KMS-11 (cell line): ENCODE measurements at regions not wholly inside any gene's neighbourhood (a gene's known extent, or its start where the extent isn't known, plus 50 kb on each side); places are given as distances from the start of the nearest gene placed in this dataset.

Experiments used
- H2AFZ ChIP-seq: fragments of 200-600 bp; sonication (generic); 2 replicates; pipeline ENCODE4 v1.6.1; 2016; ENCODE audit warnings: antibody characterized with exemption, mixed run types, low read depth
- H3K27ac ChIP-seq: fragments of 200-600 bp; sonication (generic); 2 replicates; pipeline ENCODE4 v1.6.1; 2016; ENCODE audit warnings: mild to moderate bottlenecking, mixed run types
- H3K27me3 ChIP-seq: fragments of 200-600 bp; sonication (generic); 2 replicates; pipeline ENCODE4 v1.6.1; 2017; ENCODE audit warnings: mild to moderate bottlenecking, low read depth, mixed run types, moderate library complexity; ENCODE audit not compliant: insufficient read depth
- H3K36me3 ChIP-seq: fragments of 200-600 bp; sonication (generic); 2 replicates; pipeline ENCODE4 v1.6.1; 2017; ENCODE audit warnings: mild to moderate bottlenecking, mixed run types; ENCODE audit not compliant: insufficient read depth
- H3K4me1 ChIP-seq: fragments of 200-600 bp; sonication (generic); 2 replicates; pipeline ENCODE4 v1.6.1; 2016; ENCODE audit warnings: mild to moderate bottlenecking, low read depth, mixed run types; ENCODE audit not compliant: poor library complexity, severe bottlenecking
- H3K4me2 ChIP-seq: fragments of 200-600 bp; sonication (generic); 2 replicates; pipeline ENCODE4 v1.7.0; 2016; ENCODE audit warnings: mild to moderate bottlenecking, mixed run types
- H3K4me3 ChIP-seq: fragments of 200-600 bp; sonication (generic); IDR thresholded peaks from 2 replicates; pipeline ENCODE4 v1.6.1; 2017; ENCODE audit warnings: low read depth, low read length, mixed read lengths; ENCODE audit not compliant: insufficient read depth
- H3K79me2 ChIP-seq: fragments of 200-600 bp; sonication (generic); 2 replicates; pipeline ENCODE4 v1.6.1; 2016; ENCODE audit warnings: low read depth, mixed run types; ENCODE audit not compliant: insufficient read depth
- H3K9ac ChIP-seq: fragments of 200-600 bp; sonication (generic); 2 replicates; pipeline ENCODE4 v1.6.1; 2016; ENCODE audit warnings: mild to moderate bottlenecking, mixed run types
- H4K20me1 ChIP-seq: fragments of 200-600 bp; sonication (generic); 2 replicates; pipeline ENCODE4 v1.6.1; 2016; ENCODE audit warnings: mild to moderate bottlenecking, mixed run types; ENCODE audit not compliant: insufficient read depth
- TF ChIP-seq, protein P1 (sequence below): fragments of 200-600 bp; sonication (generic); conservative IDR thresholded peaks from 2 replicates; pipeline ENCODE4 v1.6.1; 2017; ENCODE audit warnings: low read depth, mild to moderate bottlenecking, antibody characterized with exemption, low read length, moderate library complexity, mixed read lengths

DNA sequence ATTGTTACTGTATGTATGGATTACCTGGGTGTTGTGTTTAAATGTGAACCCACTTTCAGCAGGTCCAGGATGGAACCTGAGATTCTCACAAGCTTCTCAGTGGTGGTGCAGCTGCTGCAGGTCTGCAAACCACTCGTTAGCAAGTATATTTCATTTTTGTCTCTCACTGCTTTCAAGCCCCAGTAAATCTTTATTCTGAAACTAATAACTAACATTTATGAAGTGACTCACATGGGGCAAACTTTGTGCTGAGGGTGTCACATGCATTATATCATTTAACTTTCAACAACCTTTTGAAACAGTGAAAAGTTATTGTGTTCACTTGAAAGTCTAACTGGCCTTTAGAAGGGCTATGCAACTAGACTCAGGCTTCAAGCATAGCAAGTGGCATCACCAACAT lies 98.9 kb upstream of the DYNLRB2 start:
- no peak overlapping the region for H2AFZ ChIP-seq
- TF ChIP-seq, protein P1, sequence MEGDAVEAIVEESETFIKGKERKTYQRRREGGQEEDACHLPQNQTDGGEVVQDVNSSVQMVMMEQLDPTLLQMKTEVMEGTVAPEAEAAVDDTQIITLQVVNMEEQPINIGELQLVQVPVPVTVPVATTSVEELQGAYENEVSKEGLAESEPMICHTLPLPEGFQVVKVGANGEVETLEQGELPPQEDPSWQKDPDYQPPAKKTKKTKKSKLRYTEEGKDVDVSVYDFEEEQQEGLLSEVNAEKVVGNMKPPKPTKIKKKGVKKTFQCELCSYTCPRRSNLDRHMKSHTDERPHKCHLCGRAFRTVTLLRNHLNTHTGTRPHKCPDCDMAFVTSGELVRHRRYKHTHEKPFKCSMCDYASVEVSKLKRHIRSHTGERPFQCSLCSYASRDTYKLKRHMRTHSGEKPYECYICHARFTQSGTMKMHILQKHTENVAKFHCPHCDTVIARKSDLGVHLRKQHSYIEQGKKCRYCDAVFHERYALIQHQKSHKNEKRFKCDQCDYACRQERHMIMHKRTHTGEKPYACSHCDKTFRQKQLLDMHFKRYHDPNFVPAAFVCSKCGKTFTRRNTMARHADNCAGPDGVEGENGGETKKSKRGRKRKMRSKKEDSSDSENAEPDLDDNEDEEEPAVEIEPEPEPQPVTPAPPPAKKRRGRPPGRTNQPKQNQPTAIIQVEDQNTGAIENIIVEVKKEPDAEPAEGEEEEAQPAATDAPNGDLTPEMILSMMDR = no peak
- no peak overlapping the region for H3K27ac ChIP-seq
- no peak overlapping the region for H3K4me3 ChIP-seq
- H3K27me3 ChIP-seq = no peaks in the 10 kb centered on the region
- H3K79me2 ChIP-seq = no peaks in the 10 kb centered on the region
- no peaks in the 10 kb centered on the region for H3K4me1 ChIP-seq
- no peaks in the 10 kb centered on the region for H4K20me1 ChIP-seq
- no peak overlapping the region for H3K9ac ChIP-seq
- H3K36me3 ChIP-seq = no peaks in the 10 kb centered on the region
- H3K4me2 ChIP-seq = no peak overlapping the region

DNA sequence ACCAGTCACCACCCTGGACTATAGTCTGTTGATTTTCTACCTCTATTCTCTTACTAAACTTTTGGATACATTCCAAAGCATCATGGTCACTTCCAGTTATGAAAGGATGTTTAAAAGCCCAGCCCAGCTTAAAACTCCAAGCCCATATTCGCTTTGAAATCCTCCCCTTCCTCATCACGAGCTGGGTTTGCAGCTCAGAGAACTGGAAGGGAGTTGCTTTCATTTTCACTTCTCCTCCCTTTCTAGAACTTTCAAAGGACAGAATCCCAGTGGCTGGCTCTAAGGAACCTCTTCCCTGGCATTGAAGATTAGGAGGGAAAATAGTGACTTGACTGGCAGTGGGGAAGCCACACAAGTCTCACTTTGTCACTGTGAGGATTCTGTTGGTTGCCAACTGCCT lies 100.1 kb upstream of the DYNLRB2 start:
- TF ChIP-seq, protein P1 = no peak
- no peaks in the 10 kb centered on the region for H3K79me2 ChIP-seq
- H3K36me3 ChIP-seq = no peaks in the 10 kb centered on the region
- H2AFZ ChIP-seq = no peak overlapping the region
- H3K4me1 ChIP-seq = no peaks in the 10 kb centered on the region
- H3K9ac ChIP-seq = no peak overlapping the region
- H3K27me3 ChIP-seq = no peaks in the 10 kb centered on the region
- no peak overlapping the region for H3K4me3 ChIP-seq
- no peak overlapping the region for H3K4me2 ChIP-seq
- H4K20me1 ChIP-seq = no peaks in the 10 kb centered on the region
- no peak overlapping the region for H3K27ac ChIP-seq

DNA sequence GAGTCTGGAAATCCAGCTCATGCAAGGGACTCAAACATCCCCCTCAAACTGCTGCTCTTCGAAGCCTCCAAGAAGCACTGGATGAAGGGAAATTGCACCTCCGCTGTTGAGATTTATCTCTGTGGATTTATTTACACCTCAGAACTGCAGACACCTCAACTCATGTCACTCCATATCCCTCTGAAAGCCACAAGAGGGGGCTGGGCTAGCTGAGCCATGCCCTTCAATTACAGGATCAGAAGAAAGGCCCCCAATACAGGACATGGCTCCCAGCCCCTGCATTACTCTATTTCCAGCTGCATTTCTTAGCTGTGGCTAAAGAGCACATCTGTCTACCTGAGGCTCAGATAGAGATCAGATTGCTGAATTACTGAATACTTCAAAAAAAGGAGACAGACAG lies 103.1 kb upstream of the DYNLRB2 start:
- Histone ChIP-seq H2AFZ (no peak overlapping the region), H3K4me2 (no peak overlapping the region), H3K4me3 (no peak overlapping the region), H3K79me2 (no peaks in the 10 kb centered on the region), H3K9ac (no peak overlapping the region), H3K27ac (no peak overlapping the region), H4K20me1 (no peaks in the 10 kb centered on the region), H3K4me1 (no peaks in the 10 kb centered on the region), H3K36me3 (no peaks in the 10 kb centered on the region), H3K27me3 (no peaks in the 10 kb centered on the region)
- TF ChIP-seq, protein P1 = no peak

DNA sequence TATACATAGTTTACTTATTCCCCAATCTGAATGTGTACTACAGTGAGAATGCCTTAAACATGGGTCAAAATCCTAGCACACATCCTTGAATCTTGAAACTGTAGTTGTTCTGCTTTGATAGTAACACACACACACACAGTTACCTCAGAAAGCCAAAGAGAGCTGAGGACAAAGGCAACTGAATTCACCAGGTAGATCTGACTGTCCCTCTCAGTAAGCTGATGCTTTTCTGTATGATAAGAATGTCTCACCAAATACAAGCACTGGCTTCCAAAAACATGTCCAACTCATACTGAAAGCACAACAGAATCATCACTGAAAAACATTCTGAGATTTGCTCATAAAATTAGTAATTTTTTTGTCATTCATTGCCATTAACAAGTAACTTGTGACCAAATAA lies 104.3 kb upstream of the DYNLRB2 start:
- Histone ChIP-seq H3K27me3 (no peaks in the 10 kb centered on the region), H3K9ac (no peak overlapping the region), H3K27ac (no peak overlapping the region), H3K36me3 (no peaks in the 10 kb centered on the region), H4K20me1 (no peaks in the 10 kb centered on the region), H2AFZ (no peak overlapping the region), H3K79me2 (no peaks in the 10 kb centered on the region), H3K4me2 (no peak overlapping the region), H3K4me3 (no peak overlapping the region), H3K4me1 (no peaks in the 10 kb centered on the region)
- TF ChIP-seq, protein P1 = no peak

GRCh38 chr16:80433623-80434022 lies 107.2 kb upstream of the DYNLRB2 start:
- H3K36me3 ChIP-seq = no peaks in the 10 kb centered on the region

More at GRCh38 chr16:80433623-80434022, 107.2 kb upstream of the DYNLRB2 start:
- Histone ChIP-seq H2AFZ (no peak overlapping the region), H3K4me2 (no peak overlapping the region), H3K27ac (no peak overlapping the region), H3K9ac (no peak overlapping the region), H3K4me1 (no peaks in the 10 kb centered on the region), H3K4me3 (no peak overlapping the region), H4K20me1 (no peaks in the 10 kb centered on the region), H3K79me2 (no peaks in the 10 kb centered on the region), H3K27me3 (no peaks in the 10 kb centered on the region)
- TF ChIP-seq, protein P1 = no peak
